GM18520 (cell line): ENCODE measurements at regions not wholly inside any gene's neighbourhood (a gene's known extent, or its start where the extent isn't known, plus 50 kb on each side); places are given as distances from the start of the nearest gene placed in this dataset.
"Not testable (repeated sequence)": the region's sequence is repeated elsewhere in the genome, so short reads cannot be mapped to it uniquely, and the experiment has no call there.

Experiments used
- ATAC-seq: cut with Tn5 transposase; IDR thresholded peaks from one replicate; pipeline ENCODE4 v1.9.1; 2021; ENCODE audit not compliant: unreplicated experiment

GRCh38 chr6:6724539-6725467, 136.3 kb downstream of the LY86 start:
- no peak for ATAC-seq

GRCh38 chr6:6725468-6726209, 137.1 kb downstream of the LY86 start:
- no peak for ATAC-seq

- ATAC-seq = no peak
Observed at GRCh38 chr6:6728169-6728941, 139.8 kb downstream of the LY86 start.

GRCh38 chr6:6729971-6730370, 141.5 kb downstream of the LY86 start:
- ATAC-seq = no peak

- no peak for ATAC-seq
Observed at GRCh38 chr6:6730831-6731230, 142.3 kb downstream of the LY86 start.

- no peak for ATAC-seq
Observed at GRCh38 chr6:6734479-6735465, 146.3 kb downstream of the LY86 start.

GRCh38 chr6:6736791-6737654, 148.5 kb downstream of the LY86 start:
- no peak for ATAC-seq

GRCh38 chr6:6737671-6738070, 149.2 kb downstream of the LY86 start:
- no peak for ATAC-seq

GRCh38 chr6:6738108-6738507, 149.6 kb downstream of the LY86 start:
- ATAC-seq = no peak

GRCh38 chr6:6738922-6739716, 150.6 kb downstream of the LY86 start:
- no peak for ATAC-seq

- ATAC-seq = no peak
Observed at GRCh38 chr6:6740595-6740994, 152.1 kb downstream of the LY86 start.

GRCh38 chr6:6741264-6741663, 152.7 kb downstream of the LY86 start:
- no peak for ATAC-seq

- ATAC-seq = no peak
Observed at GRCh38 chr6:6742535-6742934, 154.0 kb downstream of the LY86 start.

GRCh38 chr6:6744551-6744950, 156.0 kb downstream of the LY86 start:
- ATAC-seq = no peak

GRCh38 chr6:6745637-6746332, 157.3 kb downstream of the LY86 start:
- not testable (repeated sequence) for ATAC-seq

- no peak for ATAC-seq
Observed at GRCh38 chr6:6746333-6746969, 157.9 kb downstream of the LY86 start.

- ATAC-seq = no peak
Observed at GRCh38 chr6:6746970-6747338, 158.4 kb downstream of the LY86 start.
